ENCODE measurements at regions not wholly inside any gene's neighbourhood (a gene's known extent, or its start where the extent isn't known, plus 50 kb on each side); places are given as distances from the start of the nearest gene placed in this dataset.

GRCh38 chr11:39661890-39662289 is 1797.6 kb downstream of the LRRC4C start:
- no peak for DNase-seq
- no peaks in the 10 kb centered on the region for H3K36me3 ChIP-seq (replicated peaks in 1 of 2; ENCODE audit: control insufficient read depth in 1 of 2, insufficient read depth in 2 of 2, low read length in 1 of 2)
- no peak overlapping the region for H3K4me3 ChIP-seq (ENCODE audit: low read depth in 2 of 2, low read length in 1 of 2)

DNA sequence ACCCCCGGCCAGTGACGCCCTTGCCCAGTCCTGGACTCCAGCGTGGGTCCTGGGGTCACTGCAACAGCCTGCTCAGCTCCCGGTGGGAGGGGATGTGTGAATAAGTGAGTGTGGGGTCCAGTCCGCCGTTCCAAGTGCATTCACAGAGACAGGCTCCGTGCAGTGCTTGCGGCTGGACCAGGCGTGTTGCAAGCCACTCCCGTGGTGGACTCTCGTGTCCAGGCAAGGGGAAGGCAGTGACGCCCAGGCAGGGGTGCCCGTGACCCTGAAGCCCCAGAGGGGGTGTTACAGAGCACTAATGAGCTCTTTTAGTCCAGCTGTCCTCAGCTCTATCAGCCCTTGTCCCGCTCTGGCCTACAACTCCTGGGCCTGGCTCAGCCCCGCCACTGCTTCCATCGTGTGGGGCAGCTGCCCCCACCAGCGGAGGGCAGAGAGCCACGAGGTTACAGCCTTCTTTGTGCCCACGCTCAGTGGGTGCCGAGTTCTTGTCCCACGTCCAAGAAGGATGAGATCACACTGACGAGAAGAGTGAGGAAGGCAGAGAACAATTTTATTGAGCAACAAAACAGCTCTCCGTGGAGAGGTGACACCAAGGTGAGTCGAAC is 1807.5 kb downstream of the LRRC4C start:
- CTCF ChIA-PET: no interaction called here

More at GRCh38 chr11:39661890-39662289, 1797.6 kb downstream of the LRRC4C start:
- H2AFZ ChIP-seq (ENCODE audit: low read depth): no peak overlapping the region
- CTCF ChIA-PET: interaction anchor here (1.2 kb wide), 1 partner anchor 632 kb away, joined by 3 read pairs; no protein-coding TSS in a partner anchor
- H3K9me2 ChIP-seq: no peaks in the 10 kb centered on the region
- H3K79me2 ChIP-seq (ENCODE audit: insufficient read depth): no peaks in the 10 kb centered on the region
- POLR2A ChIA-PET: no interaction called here
- TF ChIP-seq, protein P1, sequence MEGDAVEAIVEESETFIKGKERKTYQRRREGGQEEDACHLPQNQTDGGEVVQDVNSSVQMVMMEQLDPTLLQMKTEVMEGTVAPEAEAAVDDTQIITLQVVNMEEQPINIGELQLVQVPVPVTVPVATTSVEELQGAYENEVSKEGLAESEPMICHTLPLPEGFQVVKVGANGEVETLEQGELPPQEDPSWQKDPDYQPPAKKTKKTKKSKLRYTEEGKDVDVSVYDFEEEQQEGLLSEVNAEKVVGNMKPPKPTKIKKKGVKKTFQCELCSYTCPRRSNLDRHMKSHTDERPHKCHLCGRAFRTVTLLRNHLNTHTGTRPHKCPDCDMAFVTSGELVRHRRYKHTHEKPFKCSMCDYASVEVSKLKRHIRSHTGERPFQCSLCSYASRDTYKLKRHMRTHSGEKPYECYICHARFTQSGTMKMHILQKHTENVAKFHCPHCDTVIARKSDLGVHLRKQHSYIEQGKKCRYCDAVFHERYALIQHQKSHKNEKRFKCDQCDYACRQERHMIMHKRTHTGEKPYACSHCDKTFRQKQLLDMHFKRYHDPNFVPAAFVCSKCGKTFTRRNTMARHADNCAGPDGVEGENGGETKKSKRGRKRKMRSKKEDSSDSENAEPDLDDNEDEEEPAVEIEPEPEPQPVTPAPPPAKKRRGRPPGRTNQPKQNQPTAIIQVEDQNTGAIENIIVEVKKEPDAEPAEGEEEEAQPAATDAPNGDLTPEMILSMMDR (IDR thresholded peaks at IDR 0.05): no peak
- TF ChIP-seq FOSL2 (IDR thresholded peaks at IDR 0.05; ENCODE audit: borderline replicate concordance, low read depth) (no peak), JUND (IDR thresholded peaks at IDR 0.05) (no peak), GABPA (IDR thresholded peaks at IDR 0.05; ENCODE audit: low read depth) (no peak), RCOR1 (IDR thresholded peaks at IDR 0.05; ENCODE audit: low read length) (no peak), FOXM1 (IDR thresholded peaks at IDR 0.05; ENCODE audit: low read depth) (no peak), NRF1 (IDR thresholded peaks at IDR 0.05; ENCODE audit: low read depth, low read length) (no peak)
- H3K4me2 ChIP-seq: no peak overlapping the region
- no peaks in the 10 kb centered on the region for H4K20me1 ChIP-seq (ENCODE audit: insufficient read depth)
- H3K27me3 ChIP-seq (ENCODE audit: insufficient read depth): no peaks in the 10 kb centered on the region
- no peak overlapping the region for H3K9ac ChIP-seq
- no peak overlapping the region for H3K27ac ChIP-seq (ENCODE audit: low read depth in 2 of 2, low read length in 1 of 2)
- no peaks in the 10 kb centered on the region for H3F3A ChIP-seq (replicated peaks; ENCODE audit: insufficient read depth)
- H3K4me1 ChIP-seq (ENCODE audit: control insufficient read depth in 1 of 2, insufficient read depth in 2 of 2, low read depth in 1 of 2, low read length in 1 of 2): no peaks in the 10 kb centered on the region
- H3K9me3 ChIP-seq: no peaks in the 10 kb centered on the region

DNA sequence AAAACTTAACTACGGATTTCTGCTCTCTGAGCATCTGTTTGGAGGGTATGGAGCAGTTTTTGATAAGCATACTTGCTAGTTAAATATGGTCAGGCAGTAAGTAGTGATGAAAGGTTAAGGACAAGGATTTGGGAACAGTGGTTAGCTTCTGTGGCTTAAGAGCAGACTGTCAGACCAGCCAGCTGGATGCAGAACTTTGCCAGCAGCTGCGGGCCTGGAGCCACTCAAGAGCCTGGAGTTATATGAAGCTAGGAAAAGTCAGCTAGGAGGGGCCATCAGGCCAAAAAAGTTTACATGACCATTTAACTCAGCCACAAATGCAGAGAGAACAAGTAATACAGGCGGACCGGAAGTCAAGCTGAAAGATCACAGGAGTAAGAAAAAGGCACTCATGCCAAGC is 1817.7 kb downstream of the LRRC4C start:
- H3K4me1 ChIP-seq (ENCODE audit: control insufficient read depth in 1 of 2, insufficient read depth in 2 of 2, low read depth in 1 of 2, low read length in 1 of 2): no peaks in the 10 kb centered on the region
- POLR2A ChIA-PET: no interaction called here
- no peaks in the 10 kb centered on the region for H4K20me1 ChIP-seq (ENCODE audit: insufficient read depth)
- CTCF ChIA-PET: interaction anchor here (1.1 kb wide), 1 partner anchor 10 kb away, joined by 3 read pairs; no protein-coding TSS in a partner anchor
- 17% methylated on average over 4 of the region's 4 CpGs for WGBS (ENCODE audit: low lambda C conversion rate)
- TF ChIP-seq TCF12 (IDR thresholded peaks at IDR 0.05) (no peak), JUND (IDR thresholded peaks at IDR 0.05) (no peak)
- TF ChIP-seq, protein P2, sequence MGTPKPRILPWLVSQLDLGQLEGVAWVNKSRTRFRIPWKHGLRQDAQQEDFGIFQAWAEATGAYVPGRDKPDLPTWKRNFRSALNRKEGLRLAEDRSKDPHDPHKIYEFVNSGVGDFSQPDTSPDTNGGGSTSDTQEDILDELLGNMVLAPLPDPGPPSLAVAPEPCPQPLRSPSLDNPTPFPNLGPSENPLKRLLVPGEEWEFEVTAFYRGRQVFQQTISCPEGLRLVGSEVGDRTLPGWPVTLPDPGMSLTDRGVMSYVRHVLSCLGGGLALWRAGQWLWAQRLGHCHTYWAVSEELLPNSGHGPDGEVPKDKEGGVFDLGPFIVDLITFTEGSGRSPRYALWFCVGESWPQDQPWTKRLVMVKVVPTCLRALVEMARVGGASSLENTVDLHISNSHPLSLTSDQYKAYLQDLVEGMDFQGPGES (IDR thresholded peaks at IDR 0.05; ENCODE audit: low read depth, low read length): no peak
- H3K27ac ChIP-seq (ENCODE audit: low read depth in 2 of 2, low read length in 1 of 2): no peak overlapping the region
- H3K4me3 ChIP-seq (ENCODE audit: low read depth in 2 of 2, low read length in 1 of 2): no peak overlapping the region
- no peaks in the 10 kb centered on the region for H3K79me2 ChIP-seq (ENCODE audit: insufficient read depth)
- no peaks in the 10 kb centered on the region for H3K36me3 ChIP-seq (replicated peaks in 1 of 2; ENCODE audit: control insufficient read depth in 1 of 2, insufficient read depth in 2 of 2, low read length in 1 of 2)
- no peak for DNase-seq
- H3F3A ChIP-seq (replicated peaks; ENCODE audit: insufficient read depth): no peaks in the 10 kb centered on the region
- no peaks in the 10 kb centered on the region for H3K27me3 ChIP-seq (ENCODE audit: insufficient read depth)
- no peaks in the 10 kb centered on the region for H3K9me2 ChIP-seq
- H3K4me2 ChIP-seq: no peak overlapping the region
- no peaks in the 10 kb centered on the region for H3K9me3 ChIP-seq
- no peak overlapping the region for H3K9ac ChIP-seq
- H2AFZ ChIP-seq (ENCODE audit: low read depth): no peak overlapping the region

More for the DNA sequence above, 1807.5 kb downstream of the LRRC4C start:
- Histone ChIP-seq H3K36me3 (replicated peaks in 1 of 2; ENCODE audit: control insufficient read depth in 1 of 2, insufficient read depth in 2 of 2, low read length in 1 of 2) (no peaks in the 10 kb centered on the region), H3K4me2 (no peak overlapping the region), H4K20me1 (ENCODE audit: insufficient read depth) (no peaks in the 10 kb centered on the region), H3K27ac (ENCODE audit: low read depth in 2 of 2, low read length in 1 of 2) (no peak overlapping the region), H3K9ac (no peak overlapping the region), H3K9me2 (no peaks in the 10 kb centered on the region), H2AFZ (ENCODE audit: low read depth) (no peak overlapping the region), H3K27me3 (ENCODE audit: insufficient read depth) (no peaks in the 10 kb centered on the region), H3K9me3 (no peaks in the 10 kb centered on the region), H3K4me3 (ENCODE audit: low read depth in 2 of 2, low read length in 1 of 2) (no peak overlapping the region), H3K79me2 (ENCODE audit: insufficient read depth) (no peaks in the 10 kb centered on the region), H3F3A (replicated peaks; ENCODE audit: insufficient read depth) (no peaks in the 10 kb centered on the region), H3K4me1 (ENCODE audit: control insufficient read depth in 1 of 2, insufficient read depth in 2 of 2, low read depth in 1 of 2, low read length in 1 of 2) (no peaks in the 10 kb centered on the region)
- no peak for TF ChIP-seq SIN3A (IDR thresholded peaks at IDR 0.05; ENCODE audit: borderline replicate concordance, low read depth, low read length)
- TF ChIP-seq MXI1 (IDR thresholded peaks at IDR 0.05; ENCODE audit: low read depth, low read length): no peak
- TF ChIP-seq FOXJ3 (CRISPR knock-in tag; IDR thresholded peaks at IDR 0.05): no peak
- 18% methylated on average over 18 of the region's 24 CpGs for WGBS (ENCODE audit: low lambda C conversion rate)
- POLR2A ChIA-PET: no interaction called here
- no peak for DNase-seq

Data from SK-N-SH (cell line).